HG03135 (cell line): ENCODE measurements at regions not wholly inside any gene's neighbourhood (a gene's known extent, or its start where the extent isn't known, plus 50 kb on each side); places are given as distances from the start of the nearest gene placed in this dataset.
"Not testable (repeated sequence)": the region's sequence is repeated elsewhere in the genome, so short reads cannot be mapped to it uniquely, and the experiment has no call there.

ENCODE experiments used
- ATAC-seq: cut with Tn5 transposase; IDR thresholded peaks from one replicate; pipeline ENCODE4 v1.9.1; 2021; ENCODE audit warnings: mild to moderate bottlenecking, moderate library complexity; ENCODE audit not compliant: unreplicated experiment

DNA sequence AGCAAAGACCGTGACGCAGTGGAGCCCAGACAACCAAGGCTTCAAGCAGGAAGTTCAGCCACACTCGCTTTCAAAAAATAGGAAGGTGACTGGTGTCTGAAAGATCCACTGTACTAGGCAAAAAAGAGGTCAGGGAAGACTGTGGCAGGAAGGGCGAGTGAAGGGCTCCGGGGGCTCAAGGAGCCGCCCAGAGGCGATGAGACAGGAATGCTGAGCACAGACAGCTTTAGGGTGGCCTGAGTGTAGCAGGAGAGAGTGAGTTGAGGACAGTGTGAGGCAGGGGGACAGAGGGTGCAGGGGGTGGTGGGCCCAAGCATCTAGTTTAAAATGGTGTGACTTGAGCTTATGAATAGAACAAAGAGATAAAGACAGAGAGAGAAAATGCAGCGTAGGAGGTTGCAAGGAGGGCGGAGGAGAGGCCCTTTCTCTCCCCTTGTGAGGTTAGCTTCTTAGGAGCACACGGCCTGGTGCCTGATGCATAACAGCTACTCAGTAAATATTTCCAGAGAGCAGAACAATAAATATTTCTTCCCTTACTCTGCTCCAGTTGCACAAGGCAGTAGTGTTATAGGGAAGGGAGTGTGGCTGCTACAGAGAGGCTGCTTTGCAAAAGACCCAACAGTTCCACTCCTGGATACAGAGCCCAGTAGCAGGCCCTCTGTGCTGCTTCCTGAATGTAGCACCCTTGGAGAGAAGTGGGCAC, 789.7 kb upstream of the RAB6C start:
- no peak for ATAC-seq

DNA sequence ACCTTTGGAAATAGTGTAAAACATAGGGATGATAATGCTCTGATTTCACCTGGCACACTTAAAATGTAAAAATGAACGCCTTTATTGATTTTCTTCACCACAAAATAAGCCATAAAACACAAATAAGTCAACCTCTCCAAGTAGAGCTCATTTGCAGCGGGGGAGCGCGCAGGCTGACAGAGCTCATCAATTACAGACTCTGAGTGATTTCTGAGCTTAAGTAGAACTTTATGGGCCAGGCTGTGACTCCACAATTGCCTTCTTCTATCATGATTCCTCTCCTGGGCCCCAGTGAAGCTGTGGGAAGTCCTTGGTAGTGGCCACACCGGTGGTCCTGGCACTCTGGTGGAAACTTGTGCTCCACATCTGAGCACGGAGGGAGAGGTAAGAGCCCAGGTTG, 789.0 kb upstream of the RAB6C start:
- ATAC-seq = no peak

GRCh38 chr2:129191530-129191929, 787.9 kb upstream of the RAB6C start:
- ATAC-seq = no peak

GRCh38 chr2:129192117-129192516, 787.3 kb upstream of the RAB6C start:
- ATAC-seq = no peak

DNA sequence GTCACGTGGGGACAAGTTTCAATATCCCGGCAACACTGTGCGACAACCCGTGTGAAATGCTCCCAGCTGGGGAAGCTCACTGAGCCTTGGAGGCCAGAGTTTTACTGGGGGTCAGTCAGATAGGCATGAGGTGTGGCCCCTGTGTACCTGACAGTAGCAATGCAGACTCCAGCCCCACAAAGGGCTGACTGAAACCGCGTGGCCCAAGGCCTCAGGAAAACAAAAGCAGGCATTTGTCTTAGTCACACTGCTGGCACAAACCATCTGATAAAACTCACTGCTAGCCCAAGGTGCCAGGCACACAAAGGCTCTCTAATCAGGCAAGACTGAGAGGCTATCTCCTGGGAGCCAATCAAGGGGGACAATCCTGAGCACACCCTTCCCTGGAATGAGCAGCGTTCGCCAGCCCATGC, 786.6 kb upstream of the RAB6C start:
- no peak for ATAC-seq

DNA sequence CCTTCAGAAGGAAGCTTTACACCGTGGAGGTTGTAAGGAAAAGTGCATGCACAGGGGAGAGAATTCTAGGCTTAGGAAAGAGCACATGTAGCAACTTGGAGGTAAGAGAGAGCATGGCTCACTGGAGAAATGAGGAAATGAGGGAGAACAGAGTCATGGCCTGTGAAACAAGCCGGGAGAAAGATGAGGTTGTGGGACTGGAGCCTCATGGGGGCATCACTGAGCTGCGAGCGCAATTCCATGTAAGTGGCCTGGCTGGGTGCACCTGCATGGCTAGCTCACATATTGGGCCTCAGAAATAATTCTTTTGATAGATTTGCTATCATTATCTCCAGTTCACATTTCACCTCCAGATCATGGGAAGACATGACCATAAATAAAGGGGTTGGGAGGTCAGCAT, 785.5 kb upstream of the RAB6C start:
- ATAC-seq = no peak

DNA sequence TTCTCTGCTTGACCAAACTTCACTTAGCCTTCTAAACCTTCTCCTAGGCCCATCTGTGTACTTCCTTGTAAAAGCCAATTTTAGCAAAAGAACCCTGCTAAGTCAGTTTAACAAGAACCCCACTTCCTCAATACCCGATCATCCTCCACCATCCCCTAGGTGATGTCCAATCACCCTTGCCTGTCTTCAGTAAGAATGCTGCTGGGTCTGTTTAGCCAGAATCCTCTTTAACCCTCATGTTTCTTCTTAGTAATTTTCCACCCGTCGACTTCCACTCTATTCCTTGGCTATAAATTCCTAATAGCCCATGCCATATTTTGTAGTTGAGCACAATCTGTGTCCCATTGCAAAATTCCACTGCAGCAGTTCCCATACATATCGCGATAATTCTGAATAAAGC, 780.0 kb upstream of the RAB6C start:
- ATAC-seq = no peak

DNA sequence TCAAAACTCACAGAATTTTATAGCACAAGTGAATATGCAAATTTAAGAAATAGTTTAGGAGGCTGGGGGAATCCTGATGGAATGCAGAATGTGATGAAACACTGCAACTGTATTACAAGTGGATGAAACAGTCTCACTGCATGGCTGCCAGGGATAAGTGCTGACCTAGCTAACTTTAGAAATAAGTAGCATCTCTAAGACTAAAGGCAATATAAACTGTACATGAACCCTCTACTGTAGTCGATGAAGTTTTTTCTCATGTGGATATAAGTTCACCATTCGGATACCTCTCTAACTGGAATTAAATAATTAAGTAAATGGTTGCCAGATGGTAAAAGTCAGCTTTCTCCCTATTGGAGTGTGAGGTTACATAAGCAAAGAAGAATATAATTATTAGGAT, 777.8 kb upstream of the RAB6C start:
- no peak for ATAC-seq

- no peak for ATAC-seq
These were observed 776.1 kb upstream of the RAB6C start for GRCh38 chr2:129203331-129203730.

DNA sequence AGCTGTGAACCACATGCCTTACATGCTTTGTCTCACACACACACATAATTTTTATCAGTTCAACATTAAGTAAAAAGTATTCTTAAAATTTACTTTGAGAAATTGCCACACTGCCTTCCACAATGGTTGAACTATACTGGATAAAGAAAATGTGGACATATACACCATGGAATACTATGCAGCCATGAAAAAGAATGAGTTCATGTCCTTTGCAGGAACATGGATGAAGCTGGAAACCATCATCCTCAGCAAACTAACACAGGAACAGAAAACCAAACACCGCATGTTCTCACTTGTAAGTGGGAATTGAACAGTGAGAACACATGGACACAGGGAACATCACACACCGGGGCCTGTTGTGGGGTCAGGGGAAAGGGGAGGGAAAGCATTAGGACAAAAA, 774.9 kb upstream of the RAB6C start:
- not testable (repeated sequence) for ATAC-seq

- ATAC-seq = no peak
These were observed 774.3 kb upstream of the RAB6C start for GRCh38 chr2:129205176-129205575.

GRCh38 chr2:129205766-129206165, 773.7 kb upstream of the RAB6C start:
- no peak for ATAC-seq

- ATAC-seq = no peak
These were observed 767.0 kb upstream of the RAB6C start for GRCh38 chr2:129212299-129212958.

DNA sequence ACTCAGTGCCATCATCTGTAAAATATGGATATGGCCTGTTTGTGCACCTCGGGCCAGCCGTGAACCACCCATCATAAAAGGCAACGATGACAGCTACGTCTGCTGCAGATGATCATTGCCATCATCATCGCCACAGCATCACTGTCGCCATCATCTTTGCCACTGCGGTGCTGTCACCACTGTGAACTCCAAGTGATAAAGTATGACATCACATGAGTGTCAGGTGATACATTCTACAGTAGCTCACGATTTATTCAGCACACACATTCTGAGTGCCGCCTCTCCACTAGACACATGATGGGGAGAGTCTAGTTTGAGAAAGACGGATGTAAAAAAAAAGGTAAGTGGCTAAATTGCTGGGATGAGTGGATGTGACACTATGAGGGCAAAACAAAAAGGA, 755.4 kb upstream of the RAB6C start:
- ATAC-seq = no peak

GRCh38 chr2:129224486-129224885, 755.0 kb upstream of the RAB6C start:
- ATAC-seq = no peak

DNA sequence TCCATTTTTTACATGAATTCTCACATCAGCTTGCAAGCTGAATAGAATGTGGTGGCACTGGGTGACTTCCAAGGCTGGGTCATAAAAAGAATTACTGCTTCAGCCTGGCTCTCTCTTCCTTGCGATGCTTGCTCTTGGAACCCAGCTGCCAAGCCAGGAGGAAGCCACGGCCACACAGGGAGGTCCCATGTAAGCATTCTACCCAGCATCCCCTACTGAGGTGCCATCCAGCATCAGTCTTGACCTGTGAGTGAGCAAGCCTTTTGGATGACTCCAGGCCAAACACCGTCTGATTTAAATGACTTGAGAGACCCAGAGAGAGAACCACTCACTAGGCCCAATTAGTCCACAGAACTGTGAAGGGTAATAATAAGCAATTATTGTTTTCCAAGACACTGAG, 750.3 kb upstream of the RAB6C start:
- ATAC-seq = no peak

GRCh38 chr2:129229830-129230441, 749.5 kb upstream of the RAB6C start:
- ATAC-seq = no peak

DNA sequence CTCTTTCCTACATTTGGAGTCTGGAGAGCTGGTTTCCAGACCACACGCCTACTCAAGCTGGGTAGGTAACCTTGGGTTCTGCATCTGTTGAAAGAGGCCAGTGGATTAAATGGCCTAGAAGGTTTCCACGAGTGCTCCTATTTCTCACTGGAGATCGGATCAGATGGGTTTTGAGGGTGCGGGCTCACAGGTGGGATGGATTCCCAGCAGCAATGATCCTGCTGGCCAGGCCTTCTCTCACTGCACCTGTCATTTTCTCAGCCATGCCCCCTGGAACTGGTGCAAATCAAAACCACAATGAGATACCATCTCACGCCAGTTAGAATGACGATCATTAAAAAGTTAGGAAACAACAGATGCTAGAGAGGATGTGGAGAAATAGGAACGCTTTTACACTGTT, 747.5 kb upstream of the RAB6C start:
- no peak for ATAC-seq

DNA sequence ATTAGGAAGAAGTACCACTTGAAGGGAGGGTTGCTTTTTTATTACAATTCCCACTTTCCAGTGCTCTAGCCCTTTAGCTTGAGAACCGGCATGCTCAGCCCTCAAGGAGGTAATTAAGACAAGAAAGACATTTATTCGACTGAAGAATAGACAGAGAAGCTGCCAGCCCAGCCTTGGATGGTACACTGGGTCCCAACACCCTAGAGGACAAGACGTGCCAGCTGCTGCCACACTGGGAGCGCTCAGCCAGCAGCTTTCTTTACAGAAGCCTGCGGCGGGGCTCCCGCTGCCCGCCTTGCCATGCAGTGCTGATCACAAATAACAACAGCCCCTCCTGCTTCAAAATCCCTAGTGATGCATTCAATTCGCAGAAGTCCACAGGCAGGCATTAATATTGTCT, 746.3 kb upstream of the RAB6C start:
- no peak for ATAC-seq

DNA sequence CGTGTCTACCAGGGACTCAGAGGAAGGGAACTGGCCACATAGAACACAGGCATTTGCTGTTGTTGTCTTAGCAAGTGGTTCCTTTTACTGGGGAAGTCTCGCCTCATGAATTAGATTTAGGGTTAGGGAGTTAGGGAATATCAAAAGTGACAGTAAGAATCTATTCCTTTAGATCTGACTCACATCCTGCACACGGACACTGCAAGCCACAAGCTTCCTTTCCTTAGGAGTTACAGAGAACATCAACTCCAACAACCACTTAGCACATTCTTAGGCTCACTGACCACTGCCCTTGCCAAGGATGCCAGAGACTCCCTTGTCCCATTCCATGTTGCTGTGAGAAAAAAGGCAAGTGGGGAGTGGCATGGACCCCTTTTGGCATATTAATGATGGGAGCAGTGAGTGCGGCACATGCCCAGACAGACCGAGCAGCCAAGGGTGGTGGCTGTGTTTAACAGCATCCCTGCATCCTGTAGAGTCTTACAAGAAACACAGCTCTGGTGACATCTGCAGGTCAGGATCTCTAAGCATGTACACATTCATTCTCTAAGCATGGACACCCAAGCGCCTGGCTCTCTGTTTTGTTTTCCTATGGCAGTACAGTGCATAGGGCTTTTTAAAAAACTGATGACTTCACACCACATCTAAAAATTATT, 745.6 kb upstream of the RAB6C start:
- no peak for ATAC-seq

GRCh38 chr2:129236601-129237000, 742.9 kb upstream of the RAB6C start:
- no peak for ATAC-seq
